ENCODE measurements at regions not wholly inside any gene's neighbourhood (a gene's known extent, or its start where the extent isn't known, plus 50 kb on each side); places are given as distances from the start of the nearest gene placed in this dataset.

DNA sequence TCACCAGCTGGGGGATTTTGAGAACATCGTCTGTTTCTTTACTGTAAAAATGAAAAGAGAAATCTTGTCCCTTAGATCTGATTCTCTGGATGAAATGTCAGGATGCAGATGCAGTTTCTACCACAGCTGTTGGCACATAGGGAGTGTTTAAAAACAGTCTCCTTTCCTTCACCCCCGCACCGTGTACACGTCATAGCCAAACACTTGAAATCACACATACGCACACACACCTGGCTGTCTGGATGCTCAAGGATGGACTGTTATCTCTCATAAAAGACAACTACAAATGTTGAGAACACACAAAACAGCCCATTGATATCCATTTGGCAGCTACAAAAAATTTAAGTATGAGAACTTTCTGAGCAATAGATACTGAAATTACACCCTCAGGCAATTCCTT is 275.8 kb upstream of the CLNK start:
- Mint-ChIP-seq H3K27ac (no peak overlapping the region), H3K4me1 (ENCODE audit: low read depth) (no peaks in the 10 kb centered on the region), H3K9me3 (peaks cover 4% of the 10 kb centered on the region), H3K27me3 (peaks cover 7% of the 10 kb centered on the region), H3K4me3 (no peak overlapping the region), H3K36me3 (ENCODE audit: low read depth) (no peaks in the 10 kb centered on the region)

DNA sequence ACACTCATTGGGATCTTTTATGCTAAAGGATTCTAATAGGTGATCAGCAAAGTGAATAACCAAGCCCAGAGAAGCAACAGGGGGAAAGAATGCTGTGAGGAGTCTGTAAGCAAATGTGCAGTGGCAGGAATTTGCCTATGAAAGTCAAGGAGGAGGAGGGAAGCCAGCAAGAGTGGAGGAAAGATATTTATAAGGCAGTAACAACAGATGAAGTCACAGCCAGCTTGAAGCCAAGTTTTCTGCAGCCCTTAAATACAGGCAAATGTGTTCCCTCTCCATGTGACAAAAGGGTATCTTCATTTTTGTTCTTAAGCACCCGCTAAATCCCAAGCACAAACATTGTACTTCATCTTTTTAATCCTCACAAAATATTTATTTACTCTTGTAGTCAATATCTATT is 275.0 kb upstream of the CLNK start:
- no peak overlapping the region for H3K27ac Mint-ChIP-seq
- H3K9me3 Mint-ChIP-seq, result peaks cover 4% of the 10 kb centered on the region
- peaks cover 7% of the 10 kb centered on the region for H3K27me3 Mint-ChIP-seq
- H3K4me1 Mint-ChIP-seq (ENCODE audit: low read depth), result peaks cover 6% of the 10 kb centered on the region
- H3K36me3 Mint-ChIP-seq (ENCODE audit: low read depth), result no peaks in the 10 kb centered on the region
- H3K4me3 Mint-ChIP-seq, result no peak overlapping the region

DNA sequence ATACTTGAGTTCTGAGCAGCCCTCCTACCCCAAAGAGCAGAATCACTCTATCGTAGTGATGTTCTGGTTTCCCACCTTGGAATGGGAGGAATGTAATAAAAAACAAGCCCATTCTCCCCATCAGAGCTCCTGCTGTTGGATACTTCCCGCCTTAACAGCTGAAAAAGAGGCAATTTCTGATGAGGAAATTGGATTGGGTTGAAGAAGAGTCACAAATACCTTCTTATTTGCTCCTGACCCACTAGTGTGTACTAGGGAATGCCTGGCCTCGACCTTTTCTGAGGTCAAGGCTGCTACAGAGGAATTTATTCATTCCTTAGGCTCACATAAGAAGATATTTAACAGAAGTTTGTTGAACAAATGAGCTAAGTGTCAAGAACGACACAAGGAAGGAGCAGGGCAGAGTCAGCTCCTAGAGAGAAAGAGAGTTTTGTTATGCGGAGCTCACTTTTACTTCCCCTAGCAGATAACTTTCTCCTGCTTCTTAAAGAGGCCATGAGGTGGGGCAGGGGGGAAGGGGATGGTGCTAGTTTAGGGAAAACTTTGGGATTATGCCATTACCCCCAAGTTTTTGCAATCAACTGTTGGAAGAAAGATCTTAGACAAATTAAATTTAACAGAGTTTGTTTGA is 273.8 kb upstream of the CLNK start:
- H3K9me3 Mint-ChIP-seq, result no peaks in the 10 kb centered on the region
- peaks cover 7% of the 10 kb centered on the region for H3K4me1 Mint-ChIP-seq (ENCODE audit: low read depth)
- peaks cover 7% of the 10 kb centered on the region for H3K27me3 Mint-ChIP-seq
- H3K27ac Mint-ChIP-seq, result no peak overlapping the region
- H3K4me3 Mint-ChIP-seq, result no peak overlapping the region
- H3K36me3 Mint-ChIP-seq (ENCODE audit: low read depth), result no peaks in the 10 kb centered on the region

GRCh38 chr4:10951306-10951705 is 266.7 kb upstream of the CLNK start:
- no peaks in the 10 kb centered on the region for H3K36me3 Mint-ChIP-seq (ENCODE audit: low read depth)
- H3K4me1 Mint-ChIP-seq (ENCODE audit: low read depth), result peaks cover 7% of the 10 kb centered on the region
- H3K9me3 Mint-ChIP-seq, result no peaks in the 10 kb centered on the region
- no peak overlapping the region for H3K4me3 Mint-ChIP-seq
- no peak overlapping the region for H3K27ac Mint-ChIP-seq
- no peaks in the 10 kb centered on the region for H3K27me3 Mint-ChIP-seq

GRCh38 chr4:10949039-10949733 is 264.6 kb upstream of the CLNK start:
- Mint-ChIP-seq H3K27ac (no peak overlapping the region), H3K9me3 (no peaks in the 10 kb centered on the region), H3K36me3 (ENCODE audit: low read depth) (no peaks in the 10 kb centered on the region), H3K4me3 (no peak overlapping the region), H3K27me3 (no peaks in the 10 kb centered on the region), H3K4me1 (ENCODE audit: low read depth) (no peaks in the 10 kb centered on the region)

DNA sequence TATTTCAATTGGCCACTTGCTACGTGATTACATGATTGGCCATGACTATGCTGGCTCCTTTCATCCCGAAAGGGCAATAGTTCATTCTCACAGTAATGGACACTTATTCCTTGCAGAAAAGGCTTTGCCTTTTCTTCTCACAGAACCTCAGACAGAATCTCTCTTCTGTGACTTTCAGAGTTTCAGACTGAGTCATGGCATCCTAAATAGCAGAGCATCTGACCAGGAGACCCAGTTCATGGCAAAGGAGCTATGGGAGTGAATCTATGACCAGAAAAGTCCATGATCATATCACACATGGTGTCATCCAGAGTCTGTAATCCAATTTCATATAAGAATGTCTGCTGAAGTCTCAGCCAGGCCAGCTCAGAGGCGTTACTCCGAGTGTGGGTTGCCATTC is 263.3 kb upstream of the CLNK start:
- no peaks in the 10 kb centered on the region for H3K27me3 Mint-ChIP-seq
- H3K9me3 Mint-ChIP-seq, result no peaks in the 10 kb centered on the region
- H3K27ac Mint-ChIP-seq, result no peak overlapping the region
- no peak overlapping the region for H3K4me3 Mint-ChIP-seq
- no peaks in the 10 kb centered on the region for H3K36me3 Mint-ChIP-seq (ENCODE audit: low read depth)
- no peaks in the 10 kb centered on the region for H3K4me1 Mint-ChIP-seq (ENCODE audit: low read depth)

DNA sequence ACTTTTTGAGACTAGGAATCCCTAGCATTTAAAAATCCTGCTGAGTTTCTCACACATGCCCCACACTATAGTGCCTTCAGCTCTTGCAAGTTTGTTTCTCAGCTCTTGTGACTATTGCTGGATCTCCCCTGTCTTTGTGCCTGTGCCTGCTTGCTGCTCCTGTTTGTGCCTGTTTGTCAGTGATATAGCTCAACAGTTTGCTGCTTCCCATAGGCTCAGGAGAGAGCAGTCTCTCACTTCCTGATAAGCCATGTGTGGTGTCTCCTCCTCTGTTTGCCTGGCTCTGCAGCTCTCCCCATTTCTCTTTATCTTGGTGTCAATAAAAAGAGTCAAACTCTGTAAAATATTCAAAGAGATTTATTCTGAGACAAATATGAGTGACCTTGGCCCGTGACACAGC is 259.8 kb upstream of the CLNK start:
- no peaks in the 10 kb centered on the region for H3K4me1 Mint-ChIP-seq (ENCODE audit: low read depth)
- no peak overlapping the region for H3K27ac Mint-ChIP-seq
- no peaks in the 10 kb centered on the region for H3K27me3 Mint-ChIP-seq
- no peak overlapping the region for H3K4me3 Mint-ChIP-seq
- H3K36me3 Mint-ChIP-seq (ENCODE audit: low read depth), result no peaks in the 10 kb centered on the region
- H3K9me3 Mint-ChIP-seq, result peaks cover 14% of the 10 kb centered on the region

GRCh38 chr4:10942156-10942555 is 257.6 kb upstream of the CLNK start:
- Mint-ChIP-seq H3K27ac (no peak overlapping the region), H3K4me3 (no peak overlapping the region), H3K4me1 (ENCODE audit: low read depth) (no peaks in the 10 kb centered on the region), H3K36me3 (ENCODE audit: low read depth) (no peaks in the 10 kb centered on the region), H3K9me3 (peaks cover 18% of the 10 kb centered on the region), H3K27me3 (no peaks in the 10 kb centered on the region)

- H3K27me3 Mint-ChIP-seq, result no peaks in the 10 kb centered on the region
- no peak overlapping the region for H3K27ac Mint-ChIP-seq
- peaks cover 6% of the 10 kb centered on the region for H3K4me1 Mint-ChIP-seq (ENCODE audit: low read depth)
- H3K9me3 Mint-ChIP-seq, result no peaks in the 10 kb centered on the region
- no peaks in the 10 kb centered on the region for H3K36me3 Mint-ChIP-seq (ENCODE audit: low read depth)
- H3K4me3 Mint-ChIP-seq, result no peak overlapping the region
Measured at GRCh38 chr4:10929818-10930217, 245.2 kb upstream of the CLNK start.

GRCh38 chr4:10925996-10926395 is 241.4 kb upstream of the CLNK start:
- Mint-ChIP-seq H3K9me3 (no peaks in the 10 kb centered on the region), H3K27me3 (no peaks in the 10 kb centered on the region), H3K36me3 (ENCODE audit: low read depth) (no peaks in the 10 kb centered on the region), H3K27ac (no peak overlapping the region), H3K4me3 (no peak overlapping the region), H3K4me1 (ENCODE audit: low read depth) (peaks cover 6% of the 10 kb centered on the region)

DNA sequence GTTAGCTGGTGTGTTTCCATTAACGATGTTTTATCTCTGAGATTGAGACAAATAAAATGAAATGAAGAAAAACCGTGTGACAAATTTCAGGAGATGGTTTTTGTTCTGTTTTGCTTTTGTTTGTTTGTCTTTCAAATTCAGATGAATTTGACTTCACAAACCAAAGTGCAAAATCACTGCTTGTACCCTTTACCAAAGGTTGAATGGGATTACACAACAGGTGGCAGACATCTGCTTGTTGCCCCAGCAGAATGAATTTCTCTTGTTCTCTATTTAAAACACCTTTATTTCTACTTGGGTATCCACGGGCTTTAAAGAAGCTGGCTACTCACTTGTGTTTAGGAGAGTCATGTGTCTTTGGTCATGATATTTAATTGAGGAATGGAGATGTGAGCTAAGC is 239.7 kb upstream of the CLNK start:
- H3K4me1 Mint-ChIP-seq (ENCODE audit: low read depth), result no peaks in the 10 kb centered on the region
- H3K27ac Mint-ChIP-seq, result no peak overlapping the region
- H3K27me3 Mint-ChIP-seq, result peaks cover 3% of the 10 kb centered on the region
- no peaks in the 10 kb centered on the region for H3K9me3 Mint-ChIP-seq
- H3K36me3 Mint-ChIP-seq (ENCODE audit: low read depth), result no peaks in the 10 kb centered on the region
- no peak overlapping the region for H3K4me3 Mint-ChIP-seq

- Mint-ChIP-seq H3K4me1 (ENCODE audit: low read depth) (no peaks in the 10 kb centered on the region), H3K4me3 (no peak overlapping the region), H3K27ac (no peak overlapping the region), H3K36me3 (ENCODE audit: low read depth) (no peaks in the 10 kb centered on the region), H3K9me3 (no peaks in the 10 kb centered on the region), H3K27me3 (peaks cover 3% of the 10 kb centered on the region)
Measured at GRCh38 chr4:10917566-10917965, 233.0 kb upstream of the CLNK start.

GRCh38 chr4:10898072-10898471 is 213.5 kb upstream of the CLNK start:
- H3K27ac Mint-ChIP-seq, result no peak overlapping the region
- H3K9me3 Mint-ChIP-seq, result no peaks in the 10 kb centered on the region
- no peaks in the 10 kb centered on the region for H3K27me3 Mint-ChIP-seq
- H3K4me3 Mint-ChIP-seq, result no peak overlapping the region
- H3K36me3 Mint-ChIP-seq (ENCODE audit: low read depth), result no peaks in the 10 kb centered on the region
- peaks cover 6% of the 10 kb centered on the region for H3K4me1 Mint-ChIP-seq (ENCODE audit: low read depth)

DNA sequence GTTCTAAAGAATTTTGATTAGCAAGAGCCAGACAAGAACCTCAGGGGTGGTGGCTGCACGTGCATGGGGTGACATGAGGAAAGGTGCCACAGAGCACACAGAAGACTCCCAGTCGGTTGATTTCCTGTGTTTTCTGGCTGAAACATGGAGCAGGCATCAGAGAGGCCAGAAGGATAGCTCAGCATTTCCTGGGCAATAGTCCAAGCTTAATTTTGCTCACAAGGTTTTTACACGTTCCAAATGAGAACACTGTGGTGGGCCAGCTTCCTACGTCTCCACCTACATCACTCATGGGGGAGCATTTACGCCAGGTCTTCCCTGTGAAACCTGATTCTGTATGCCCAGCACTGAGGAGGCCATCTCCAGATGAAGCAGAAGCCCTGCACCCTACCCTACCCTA is 212.5 kb upstream of the CLNK start:
- Mint-ChIP-seq H3K27me3 (no peaks in the 10 kb centered on the region), H3K27ac (no peak overlapping the region), H3K36me3 (ENCODE audit: low read depth) (no peaks in the 10 kb centered on the region), H3K9me3 (no peaks in the 10 kb centered on the region), H3K4me3 (no peak overlapping the region), H3K4me1 (ENCODE audit: low read depth) (peaks cover 6% of the 10 kb centered on the region)

GRCh38 chr4:10893395-10893794 is 208.8 kb upstream of the CLNK start:
- Mint-ChIP-seq H3K4me1 (ENCODE audit: low read depth) (peaks cover 6% of the 10 kb centered on the region), H3K27me3 (no peaks in the 10 kb centered on the region), H3K4me3 (no peak overlapping the region)

DNA sequence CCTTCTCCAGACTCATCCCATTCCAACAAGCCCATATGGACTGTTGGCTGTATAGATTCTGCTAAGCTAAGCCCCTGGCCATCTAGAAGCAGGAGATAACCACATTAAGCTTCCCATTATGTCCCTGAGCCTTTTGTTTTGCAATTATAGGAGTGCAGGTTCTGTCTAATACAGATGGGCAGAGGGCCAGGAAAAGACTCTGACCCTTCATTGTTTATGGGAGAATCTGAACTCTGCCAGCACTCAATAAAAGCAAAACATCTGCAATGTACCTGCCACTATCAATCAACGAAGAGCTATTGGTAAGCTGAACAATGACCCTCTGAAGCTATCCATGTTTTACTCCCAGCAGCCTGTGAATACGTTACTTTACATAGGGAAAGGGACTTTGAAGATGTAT is 207.3 kb upstream of the CLNK start:
- H3K27me3 Mint-ChIP-seq, result no peaks in the 10 kb centered on the region
- no peak overlapping the region for H3K27ac Mint-ChIP-seq
- H3K9me3 Mint-ChIP-seq, result no peaks in the 10 kb centered on the region
- no peaks in the 10 kb centered on the region for H3K36me3 Mint-ChIP-seq (ENCODE audit: low read depth)
- no peak overlapping the region for H3K4me3 Mint-ChIP-seq
- H3K4me1 Mint-ChIP-seq (ENCODE audit: low read depth), result peaks cover 6% of the 10 kb centered on the region

More at GRCh38 chr4:10893395-10893794, 208.8 kb upstream of the CLNK start:
- Mint-ChIP-seq H3K27ac (no peak overlapping the region), H3K9me3 (no peaks in the 10 kb centered on the region), H3K36me3 (ENCODE audit: low read depth) (no peaks in the 10 kb centered on the region)
